Activated naive CD4-positive, alpha-beta T cell treated with anti-CD3 and anti-CD28 coated beads, Interleukin-2, amount 50 U/mL, for 24 hours (primary cell): ENCODE measurements at regions not wholly inside any gene's neighbourhood (a gene's known extent, or its start where the extent isn't known, plus 50 kb on each side); places are given as distances from the start of the nearest gene placed in this dataset.

Source experiments
- H3K27ac Mint-ChIP-seq: one replicate; pipeline ENCODE4 v1.8.0; 2021; ENCODE audit warnings: mild to moderate bottlenecking, mixed read lengths
- H3K27me3 Mint-ChIP-seq: one replicate; pipeline ENCODE4 v1.8.0; 2021; ENCODE audit warnings: mixed read lengths
- H3K36me3 Mint-ChIP-seq: one replicate; pipeline ENCODE4 v1.8.0; 2021; ENCODE audit warnings: mixed read lengths
- H3K4me1 Mint-ChIP-seq: one replicate; pipeline ENCODE4 v1.8.0; 2021; ENCODE audit warnings: mixed read lengths
- H3K4me3 Mint-ChIP-seq: one replicate; pipeline ENCODE4 v1.8.0; 2021; ENCODE audit warnings: mild to moderate bottlenecking, mixed read lengths
- H3K9me3 Mint-ChIP-seq: one replicate; pipeline ENCODE4 v1.8.0; 2021; ENCODE audit warnings: mixed read lengths

DNA sequence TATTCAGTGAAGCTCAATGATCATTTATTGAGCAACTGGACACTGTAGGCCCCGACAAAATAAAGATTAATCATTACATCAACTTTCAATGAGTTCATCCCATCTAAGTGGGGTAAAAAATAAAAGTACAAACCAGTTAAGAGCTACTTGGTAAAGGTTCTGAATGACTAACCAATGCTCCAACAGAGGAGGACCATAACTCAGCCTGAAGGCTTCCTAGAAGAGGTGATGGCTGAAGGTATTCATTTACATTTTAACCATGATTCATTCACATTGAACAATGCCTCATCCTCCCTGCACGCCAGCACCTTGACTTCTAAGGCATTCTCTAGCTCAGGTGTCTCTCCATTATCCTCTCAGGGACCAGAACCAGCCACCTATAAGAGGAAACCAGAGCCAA is 201.4 kb downstream of the ZNF462 start:
- Mint-ChIP-seq H3K4me3 (no peak overlapping the region), H3K36me3 (no peaks in the 10 kb centered on the region), H3K9me3 (no peaks in the 10 kb centered on the region), H3K27me3 (no peaks in the 10 kb centered on the region), H3K4me1 (no peaks in the 10 kb centered on the region), H3K27ac (no peak overlapping the region)

DNA sequence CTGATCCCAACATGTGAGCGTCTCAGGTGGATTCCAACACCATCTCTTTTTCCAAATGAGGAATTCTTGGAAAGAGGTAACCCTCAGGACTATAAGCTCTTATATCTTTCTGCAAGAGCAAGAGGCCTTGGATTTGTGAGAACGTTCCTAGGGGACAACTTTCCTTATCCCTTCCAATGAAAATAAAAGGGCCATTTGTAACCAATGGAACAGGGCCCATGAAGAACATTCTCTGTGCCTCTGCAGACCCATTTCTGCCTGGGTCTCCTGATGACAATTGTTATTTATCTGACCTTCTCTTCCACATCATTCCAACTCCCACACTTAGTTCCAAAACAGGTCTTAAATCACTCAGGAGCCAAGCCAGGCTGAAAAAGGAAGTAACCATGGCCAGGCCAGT is 202.6 kb downstream of the ZNF462 start:
- no peak overlapping the region for H3K4me3 Mint-ChIP-seq
- no peaks in the 10 kb centered on the region for H3K36me3 Mint-ChIP-seq
- H3K27me3 Mint-ChIP-seq: no peaks in the 10 kb centered on the region
- H3K4me1 Mint-ChIP-seq: no peaks in the 10 kb centered on the region
- H3K27ac Mint-ChIP-seq: no peak overlapping the region
- no peaks in the 10 kb centered on the region for H3K9me3 Mint-ChIP-seq

DNA sequence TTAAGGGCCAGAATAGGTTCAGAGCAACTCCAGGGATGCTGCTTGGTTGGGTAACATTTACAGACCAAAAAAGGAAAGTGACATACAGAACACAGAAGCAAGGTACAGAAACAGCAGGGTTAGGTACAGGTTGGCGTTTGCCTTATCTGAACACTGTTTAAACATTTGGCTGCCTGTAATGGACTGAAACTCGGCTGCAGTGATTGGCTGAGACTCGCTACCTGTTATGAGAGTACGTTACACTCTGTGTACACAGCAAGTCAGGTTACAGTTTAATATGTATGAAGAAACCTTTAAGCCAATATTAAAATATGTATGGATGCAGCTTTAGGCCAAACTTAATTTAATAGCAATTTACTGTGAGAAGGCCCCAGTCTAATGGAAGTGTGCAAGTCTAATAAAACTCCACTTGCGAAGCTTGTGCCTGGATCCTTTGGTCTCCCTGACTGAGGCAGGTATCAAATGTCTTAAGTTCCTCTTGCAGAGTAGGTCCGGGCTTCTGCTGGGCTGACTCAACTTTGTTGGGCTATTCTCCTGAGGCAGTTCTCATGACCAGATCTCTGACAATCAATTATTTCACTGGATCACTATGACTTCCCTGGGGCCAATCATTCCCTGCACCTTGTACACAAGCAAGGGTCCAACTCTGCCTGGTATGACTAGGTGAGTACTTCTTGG is 204.9 kb downstream of the ZNF462 start:
- no peaks in the 10 kb centered on the region for H3K36me3 Mint-ChIP-seq
- no peaks in the 10 kb centered on the region for H3K27me3 Mint-ChIP-seq
- H3K4me3 Mint-ChIP-seq: no peak overlapping the region
- no peaks in the 10 kb centered on the region for H3K9me3 Mint-ChIP-seq
- H3K27ac Mint-ChIP-seq: no peak overlapping the region
- no peaks in the 10 kb centered on the region for H3K4me1 Mint-ChIP-seq

DNA sequence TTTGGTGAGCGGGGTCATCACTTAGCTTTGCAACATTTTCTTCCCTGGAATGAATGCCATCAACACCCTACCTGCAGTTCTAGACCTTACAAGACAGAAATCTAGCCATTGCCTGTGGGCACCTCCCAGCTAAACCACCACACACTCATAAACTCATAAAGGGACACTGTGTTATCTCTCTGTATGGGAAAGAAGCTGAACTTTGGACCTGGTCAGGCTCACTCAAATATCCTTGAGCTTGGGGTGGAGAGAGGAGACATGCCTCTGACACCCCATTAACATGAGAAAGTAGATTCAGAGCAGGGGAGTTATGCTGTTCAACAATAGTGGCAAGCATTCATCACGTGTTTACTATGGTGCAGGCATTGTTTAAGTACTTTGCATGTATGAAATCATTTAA is 205.6 kb downstream of the ZNF462 start:
- no peak overlapping the region for H3K27ac Mint-ChIP-seq
- no peaks in the 10 kb centered on the region for H3K9me3 Mint-ChIP-seq
- H3K36me3 Mint-ChIP-seq: no peaks in the 10 kb centered on the region
- H3K4me3 Mint-ChIP-seq: no peak overlapping the region
- no peaks in the 10 kb centered on the region for H3K27me3 Mint-ChIP-seq
- no peaks in the 10 kb centered on the region for H3K4me1 Mint-ChIP-seq

DNA sequence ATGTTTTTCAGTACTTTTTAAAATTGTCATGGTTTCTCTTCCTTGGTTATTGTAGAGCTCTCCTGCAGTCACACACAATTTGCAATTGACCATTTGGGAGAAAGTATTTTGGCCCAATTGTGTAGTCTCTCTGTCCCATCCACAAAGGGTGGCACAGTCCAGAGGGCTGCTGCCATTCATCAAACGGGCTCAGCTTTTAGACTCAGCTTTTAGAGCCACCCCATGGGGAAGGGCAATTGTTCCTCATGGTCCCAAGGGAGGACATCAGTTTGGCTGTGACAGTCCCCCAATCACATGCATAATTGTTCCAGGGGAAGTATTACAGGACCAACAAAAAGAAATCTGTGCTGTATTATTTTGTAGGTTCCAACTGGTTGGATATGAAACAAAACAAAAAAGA is 207.6 kb downstream of the ZNF462 start:
- Mint-ChIP-seq H3K36me3 (no peaks in the 10 kb centered on the region), H3K9me3 (no peaks in the 10 kb centered on the region), H3K4me3 (no peak overlapping the region), H3K27ac (no peak overlapping the region), H3K4me1 (no peaks in the 10 kb centered on the region), H3K27me3 (peaks cover 2% of the 10 kb centered on the region)

DNA sequence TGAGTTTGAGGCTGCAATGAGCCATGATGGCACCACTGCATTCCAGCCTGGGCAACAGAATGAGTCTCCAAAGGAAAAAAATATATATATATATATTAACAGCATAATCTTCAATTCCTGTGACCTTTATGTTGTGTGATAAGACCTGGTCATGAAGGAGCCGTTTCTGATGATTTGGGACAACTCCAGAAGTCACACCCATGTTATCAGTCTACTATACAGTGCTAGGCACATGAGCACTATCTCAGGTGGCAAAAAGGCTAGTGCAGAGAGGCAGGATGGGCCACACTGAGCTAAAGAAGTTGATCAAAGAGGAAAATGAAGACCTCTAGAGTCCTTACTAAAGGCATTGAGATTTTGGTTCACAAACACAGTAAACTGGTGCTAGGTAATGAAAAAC is 205.0 kb upstream of the RAD23B start:
- H3K4me3 Mint-ChIP-seq: no peak overlapping the region
- H3K27me3 Mint-ChIP-seq: peaks cover 6% of the 10 kb centered on the region
- no peaks in the 10 kb centered on the region for H3K36me3 Mint-ChIP-seq
- H3K27ac Mint-ChIP-seq: no peak overlapping the region
- H3K9me3 Mint-ChIP-seq: no peaks in the 10 kb centered on the region
- no peaks in the 10 kb centered on the region for H3K4me1 Mint-ChIP-seq

- Mint-ChIP-seq H3K27me3 (peaks cover 11% of the 10 kb centered on the region), H3K4me3 (no peak overlapping the region), H3K9me3 (no peaks in the 10 kb centered on the region), H3K27ac (no peak overlapping the region), H3K36me3 (no peaks in the 10 kb centered on the region), H3K4me1 (no peaks in the 10 kb centered on the region)
Observed at GRCh38 chr9:107079589-107079988, 203.5 kb upstream of the RAD23B start.

DNA sequence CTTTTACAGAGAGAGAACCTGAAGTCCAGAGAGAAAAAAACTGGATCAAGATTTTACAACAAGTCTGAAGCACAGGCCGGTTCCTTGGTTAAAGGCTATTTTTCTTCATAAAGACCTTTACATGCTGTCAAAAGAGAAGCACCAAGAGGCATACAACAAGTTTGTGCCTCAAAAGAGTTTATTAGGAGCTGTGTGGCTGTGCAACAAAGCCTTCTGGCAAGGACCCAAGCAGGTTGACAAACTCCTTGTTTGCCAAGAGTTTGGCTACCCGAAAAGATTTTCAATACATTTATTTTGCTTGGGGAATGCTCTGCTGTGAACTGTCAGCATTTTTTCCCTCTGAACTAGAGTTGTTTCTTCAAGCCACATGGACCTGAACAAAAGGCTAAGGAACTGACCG is 202.9 kb upstream of the RAD23B start:
- H3K4me3 Mint-ChIP-seq: no peak overlapping the region
- no peaks in the 10 kb centered on the region for H3K9me3 Mint-ChIP-seq
- H3K27ac Mint-ChIP-seq: no peak overlapping the region
- peaks cover 9% of the 10 kb centered on the region for H3K27me3 Mint-ChIP-seq
- H3K36me3 Mint-ChIP-seq: no peaks in the 10 kb centered on the region
- H3K4me1 Mint-ChIP-seq: no peaks in the 10 kb centered on the region

- Mint-ChIP-seq H3K9me3 (no peaks in the 10 kb centered on the region), H3K27me3 (peaks cover 10% of the 10 kb centered on the region), H3K27ac (no peak overlapping the region), H3K36me3 (no peaks in the 10 kb centered on the region), H3K4me1 (no peaks in the 10 kb centered on the region), H3K4me3 (no peak overlapping the region)
Observed at GRCh38 chr9:107086460-107086859, 196.6 kb upstream of the RAD23B start.

DNA sequence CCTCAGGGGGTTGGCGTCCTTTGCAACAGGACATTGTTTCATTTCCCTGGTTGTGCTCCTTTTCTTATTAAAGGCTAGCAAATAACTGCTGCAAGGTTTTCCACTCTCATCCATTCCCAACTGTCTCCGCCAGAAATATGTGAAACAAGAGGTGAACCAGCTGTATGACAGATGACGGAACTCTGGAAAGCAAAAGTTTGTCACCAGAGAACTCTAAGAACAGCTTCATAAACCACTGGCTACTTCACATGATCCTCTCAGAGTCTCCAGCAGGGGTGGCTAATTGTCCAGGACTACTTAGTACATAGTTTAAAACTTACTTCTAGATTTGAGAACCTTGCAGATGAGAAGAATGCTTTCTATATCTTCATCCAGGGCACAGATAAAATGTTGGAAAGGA is 195.9 kb upstream of the RAD23B start:
- H3K9me3 Mint-ChIP-seq: no peaks in the 10 kb centered on the region
- H3K4me3 Mint-ChIP-seq: no peak overlapping the region
- no peak overlapping the region for H3K27ac Mint-ChIP-seq
- peaks cover 10% of the 10 kb centered on the region for H3K27me3 Mint-ChIP-seq
- no peaks in the 10 kb centered on the region for H3K36me3 Mint-ChIP-seq
- H3K4me1 Mint-ChIP-seq: no peaks in the 10 kb centered on the region

- H3K36me3 Mint-ChIP-seq: no peaks in the 10 kb centered on the region
- peaks cover 6% of the 10 kb centered on the region for H3K27me3 Mint-ChIP-seq
- no peaks in the 10 kb centered on the region for H3K9me3 Mint-ChIP-seq
- H3K27ac Mint-ChIP-seq: no peak overlapping the region
- H3K4me3 Mint-ChIP-seq: no peak overlapping the region
- no peaks in the 10 kb centered on the region for H3K4me1 Mint-ChIP-seq
Observed at GRCh38 chr9:107090218-107090617, 192.9 kb upstream of the RAD23B start.

DNA sequence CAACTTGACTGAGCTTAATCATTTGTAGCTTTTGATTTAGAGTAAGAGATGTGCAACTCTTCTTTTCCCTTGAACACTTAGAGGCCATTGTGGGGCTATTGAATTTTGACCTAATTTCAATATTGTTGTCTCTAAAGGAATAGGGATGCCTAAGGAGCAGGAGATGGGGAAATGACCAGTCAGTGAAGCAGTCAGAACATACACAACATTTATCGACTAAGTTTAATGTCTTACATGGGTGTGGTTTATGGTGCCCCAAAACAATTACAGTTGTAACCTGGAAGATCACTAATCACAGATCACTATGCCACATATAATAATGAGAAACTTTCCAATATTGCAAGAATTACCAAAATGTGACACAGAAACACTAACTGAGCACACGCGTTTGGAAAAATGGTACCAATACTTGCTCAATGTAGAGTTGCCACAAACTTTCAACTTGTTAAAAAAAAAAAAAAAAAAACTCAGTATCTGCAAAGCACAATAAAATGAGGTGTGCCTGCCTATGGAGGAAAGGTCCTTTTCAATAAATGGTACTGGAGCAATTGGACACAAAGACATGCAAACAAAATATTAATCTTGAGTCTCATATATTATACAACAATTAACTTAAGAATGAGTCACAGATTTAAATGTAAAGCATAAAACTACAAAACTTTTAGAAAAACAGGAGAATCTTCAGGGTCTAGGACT is 189.6 kb upstream of the RAD23B start:
- H3K4me3 Mint-ChIP-seq: no peak overlapping the region
- peaks cover 6% of the 10 kb centered on the region for H3K27me3 Mint-ChIP-seq
- no peaks in the 10 kb centered on the region for H3K4me1 Mint-ChIP-seq
- H3K9me3 Mint-ChIP-seq: no peaks in the 10 kb centered on the region
- no peak overlapping the region for H3K27ac Mint-ChIP-seq
- no peaks in the 10 kb centered on the region for H3K36me3 Mint-ChIP-seq

- Mint-ChIP-seq H3K4me1 (no peaks in the 10 kb centered on the region), H3K27me3 (peaks cover 4% of the 10 kb centered on the region), H3K27ac (no peak overlapping the region), H3K36me3 (no peaks in the 10 kb centered on the region), H3K9me3 (no peaks in the 10 kb centered on the region), H3K4me3 (no peak overlapping the region)
Observed at GRCh38 chr9:107094370-107094769, 188.7 kb upstream of the RAD23B start.

DNA sequence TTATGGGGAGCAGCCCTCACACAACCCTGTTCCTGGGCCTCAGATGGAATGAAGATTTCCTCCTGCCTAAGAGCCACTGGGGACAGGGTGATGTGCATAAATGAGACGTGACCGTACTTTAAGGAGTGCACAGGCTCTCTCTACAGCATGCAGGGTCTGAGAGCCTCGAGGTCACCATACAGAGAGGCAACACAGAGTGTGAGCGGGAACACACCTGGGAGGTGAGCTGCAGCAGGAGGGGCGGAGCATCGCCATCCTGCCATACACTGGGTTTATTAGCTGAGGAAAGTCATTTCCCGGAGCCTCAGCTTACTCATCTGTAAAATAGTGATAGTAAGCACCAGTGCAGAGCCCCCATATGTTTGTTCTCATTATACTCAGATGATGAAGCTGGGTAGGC is 182.5 kb upstream of the RAD23B start:
- H3K4me1 Mint-ChIP-seq: no peaks in the 10 kb centered on the region
- H3K4me3 Mint-ChIP-seq: no peak overlapping the region
- H3K27me3 Mint-ChIP-seq: peaks cover 2% of the 10 kb centered on the region
- H3K36me3 Mint-ChIP-seq: no peaks in the 10 kb centered on the region
- H3K27ac Mint-ChIP-seq: no peak overlapping the region
- H3K9me3 Mint-ChIP-seq: no peaks in the 10 kb centered on the region

GRCh38 chr9:107102011-107102410 is 181.1 kb upstream of the RAD23B start:
- Mint-ChIP-seq H3K4me3 (no peak overlapping the region), H3K36me3 (no peaks in the 10 kb centered on the region), H3K4me1 (no peaks in the 10 kb centered on the region), H3K9me3 (no peaks in the 10 kb centered on the region), H3K27me3 (peaks cover 2% of the 10 kb centered on the region), H3K27ac (no peak overlapping the region)

DNA sequence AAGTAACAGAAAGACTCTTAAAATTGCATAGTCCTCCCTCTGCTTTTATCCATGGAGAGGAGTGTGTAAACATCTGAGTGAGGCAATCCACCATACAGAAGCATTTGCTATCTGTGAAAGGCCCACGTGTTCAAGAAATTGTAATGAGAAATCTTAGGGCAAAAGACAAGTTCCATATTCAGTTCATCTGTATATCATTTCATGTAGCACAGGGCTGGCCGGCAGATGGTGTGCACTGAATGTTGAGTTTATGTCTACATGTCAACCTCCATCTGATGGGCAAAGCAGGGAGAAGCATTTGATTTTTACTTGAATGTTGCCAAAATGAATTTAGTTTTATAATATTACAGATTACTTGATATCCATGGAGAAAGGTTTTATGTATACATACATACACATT is 179.5 kb upstream of the RAD23B start:
- Mint-ChIP-seq H3K9me3 (no peaks in the 10 kb centered on the region), H3K36me3 (no peaks in the 10 kb centered on the region), H3K4me1 (no peaks in the 10 kb centered on the region), H3K27ac (no peak overlapping the region), H3K27me3 (peaks cover 2% of the 10 kb centered on the region), H3K4me3 (no peak overlapping the region)

DNA sequence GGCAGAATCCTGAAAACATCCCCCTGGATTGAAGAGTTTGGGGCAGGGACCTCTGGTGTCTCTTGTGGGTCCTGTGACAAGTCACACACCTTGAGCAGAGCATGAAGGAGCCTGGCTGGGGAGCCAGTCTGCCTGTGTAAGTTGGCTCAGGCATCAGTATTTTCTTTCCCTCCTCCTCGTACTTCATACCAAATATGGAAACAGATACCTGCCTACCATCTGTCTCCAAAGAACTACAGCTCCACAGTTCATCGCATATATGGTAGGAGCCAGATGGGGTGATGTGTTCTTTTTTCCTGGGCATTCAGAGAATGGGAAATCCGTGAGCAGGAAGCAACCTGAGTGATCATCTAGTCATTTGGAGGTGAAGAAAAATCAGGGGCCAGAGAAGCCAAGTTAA is 177.3 kb upstream of the RAD23B start:
- peaks cover 4% of the 10 kb centered on the region for H3K27me3 Mint-ChIP-seq
- no peak overlapping the region for H3K4me3 Mint-ChIP-seq
- H3K9me3 Mint-ChIP-seq: no peaks in the 10 kb centered on the region
- H3K4me1 Mint-ChIP-seq: no peaks in the 10 kb centered on the region
- no peak overlapping the region for H3K27ac Mint-ChIP-seq
- no peaks in the 10 kb centered on the region for H3K36me3 Mint-ChIP-seq
